Activated CD4-positive, alpha-beta T cell treated with anti-CD3 and anti-CD28 coated beads, Interleukin-2, amount 10 ng/mL, durations not matched to agents 24 days and 14 days (primary cell): ENCODE measurements at regions not wholly inside any gene's neighbourhood (a gene's known extent, or its start where the extent isn't known, plus 50 kb on each side); places are given as distances from the start of the nearest gene placed in this dataset.
"Not testable (repeated sequence)": the region's sequence is repeated elsewhere in the genome, so short reads cannot be mapped to it uniquely, and the experiment has no call there.

ENCODE experiments used
- DNase-seq: peaks from one replicate; pipeline ENCODE4 v3.0.0; 2022
- H3K27ac Mint-ChIP-seq: one replicate; pipeline ENCODE4 v1.8.0; 2022; ENCODE audit warnings: mild to moderate bottlenecking, mixed read lengths
- H3K27me3 Mint-ChIP-seq: one replicate; pipeline ENCODE4 v1.8.0; 2022; ENCODE audit warnings: mixed read lengths
- H3K36me3 Mint-ChIP-seq: one replicate; pipeline ENCODE4 v1.8.0; 2022; ENCODE audit warnings: low read depth, mild to moderate bottlenecking, mixed read lengths
- H3K4me1 Mint-ChIP-seq: one replicate; pipeline ENCODE4 v1.8.0; 2021; ENCODE audit warnings: mixed read lengths
- H3K4me3 Mint-ChIP-seq: one replicate; pipeline ENCODE4 v1.8.0; 2022; ENCODE audit warnings: mild to moderate bottlenecking, moderate library complexity, mixed read lengths
- H3K9me3 Mint-ChIP-seq: one replicate; pipeline ENCODE4 v1.8.0; 2021; ENCODE audit warnings: mixed read lengths
- intact Hi-C: fragments of 100-400 bp; cut with micrococcal nuclease; formaldehyde crosslinking; loops from one replicate; pipeline ENCODE4 v1.15.1; 2023

- intact Hi-C loops = no loop called here
- Mint-ChIP-seq H3K27ac (no peak overlapping the region), H3K4me3 (no peak overlapping the region), H3K27me3 (peaks cover 2% of the 10 kb centered on the region), H3K9me3 (no peaks in the 10 kb centered on the region), H3K36me3 (no peaks in the 10 kb centered on the region), H3K4me1 (no peaks in the 10 kb centered on the region)
- DNase-seq = no peak
These were observed 230.1 kb downstream of the ERMARD start for GRCh38 chr6:169981568-169981967.

DNA sequence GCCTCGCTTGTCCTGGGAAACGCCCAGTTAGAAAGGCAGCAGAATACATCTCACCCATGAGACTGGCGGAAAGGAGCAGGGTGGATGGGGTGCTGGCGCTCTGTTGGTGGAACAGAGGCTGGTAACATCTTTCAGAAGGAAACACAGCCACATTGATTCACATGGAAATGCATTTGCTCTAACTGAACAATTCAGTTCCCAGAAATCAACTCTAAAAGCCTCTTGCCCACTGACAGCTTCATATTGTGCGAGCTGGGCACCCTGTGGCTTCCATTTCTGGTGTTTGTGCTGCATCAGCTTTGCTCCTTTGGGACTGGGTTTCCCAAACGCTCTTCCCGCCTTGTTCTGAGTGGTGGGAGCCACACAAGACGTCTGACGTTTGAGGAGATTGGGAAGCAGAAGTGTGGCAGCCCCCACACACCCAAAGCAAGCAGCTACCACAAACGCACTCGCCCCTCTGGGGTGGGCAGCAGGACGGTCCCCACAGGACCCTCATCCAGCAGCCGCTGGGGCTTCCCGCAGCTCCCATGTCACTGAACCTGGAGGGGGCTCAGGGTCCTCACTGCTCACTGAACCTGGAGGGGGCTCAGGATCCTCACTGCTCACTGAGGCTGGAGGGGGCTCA, 229.5 kb downstream of the ERMARD start:
- intact Hi-C loops = no loop called here
- Mint-ChIP-seq H3K36me3 (no peaks in the 10 kb centered on the region), H3K9me3 (no peaks in the 10 kb centered on the region), H3K4me1 (no peaks in the 10 kb centered on the region), H3K27me3 (peaks cover 2% of the 10 kb centered on the region), H3K27ac (no peak overlapping the region), H3K4me3 (no peak overlapping the region)
- no peak for DNase-seq

- Mint-ChIP-seq H3K36me3 (no peaks in the 10 kb centered on the region), H3K27ac (no peak overlapping the region), H3K27me3 (peaks cover 2% of the 10 kb centered on the region), H3K9me3 (no peaks in the 10 kb centered on the region), H3K4me3 (no peak overlapping the region), H3K4me1 (no peaks in the 10 kb centered on the region)
- no peak for DNase-seq
- intact Hi-C loops = no loop called here
These were observed 228.5 kb downstream of the ERMARD start for GRCh38 chr6:169979873-169980432.

GRCh38 chr6:169978615-169979161, 227.3 kb downstream of the ERMARD start:
- intact Hi-C loops = no loop called here
- H3K27ac Mint-ChIP-seq = no peak overlapping the region
- no peaks in the 10 kb centered on the region for H3K4me1 Mint-ChIP-seq
- H3K36me3 Mint-ChIP-seq = no peaks in the 10 kb centered on the region
- DNase-seq = no peak
- H3K9me3 Mint-ChIP-seq = no peaks in the 10 kb centered on the region
- H3K4me3 Mint-ChIP-seq = no peak overlapping the region
- H3K27me3 Mint-ChIP-seq = peaks cover 2% of the 10 kb centered on the region

DNA sequence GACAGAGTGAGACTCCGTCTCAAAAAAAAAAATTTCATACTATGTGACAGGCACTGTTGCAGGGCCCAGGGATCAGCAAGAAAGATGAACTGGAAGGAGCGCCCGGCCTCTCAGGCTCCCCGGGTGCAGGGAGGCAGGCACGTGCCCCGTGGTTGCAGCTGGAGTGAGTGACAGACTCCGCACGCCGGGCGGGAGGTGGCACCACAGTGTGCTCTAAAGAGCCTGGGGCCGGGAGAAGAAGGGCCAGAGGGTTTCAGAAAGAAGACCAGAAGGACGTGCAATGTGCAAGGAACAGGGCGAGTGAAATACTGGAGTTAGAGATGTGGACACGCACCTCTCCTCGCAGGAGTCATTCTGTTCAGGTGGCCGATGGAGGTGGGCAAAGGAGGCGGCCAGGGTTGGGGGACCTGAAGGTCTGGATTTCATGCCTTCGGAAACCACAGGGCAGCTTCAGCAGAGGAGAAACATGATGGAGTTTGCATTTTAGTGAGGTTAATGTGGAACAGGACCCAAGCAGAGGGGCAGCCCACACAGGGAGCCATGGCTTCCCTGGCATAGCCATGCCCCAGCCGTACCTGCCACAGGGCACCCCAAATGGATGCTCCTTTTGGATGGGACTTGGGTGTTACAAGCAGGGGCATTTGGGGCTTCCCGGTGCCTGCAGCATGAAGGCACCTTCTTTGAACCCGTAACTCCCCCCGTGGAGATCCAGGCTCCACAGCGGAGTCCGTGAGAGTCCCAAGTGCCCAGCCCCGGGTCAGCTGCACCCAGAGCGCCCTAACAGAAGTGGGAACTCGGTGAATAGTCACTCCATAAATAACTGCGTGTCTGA, 226.2 kb downstream of the ERMARD start:
- Mint-ChIP-seq H3K4me3 (no peak overlapping the region), H3K36me3 (no peaks in the 10 kb centered on the region), H3K27me3 (peaks cover 2% of the 10 kb centered on the region), H3K27ac (no peak overlapping the region), H3K4me1 (no peaks in the 10 kb centered on the region), H3K9me3 (no peaks in the 10 kb centered on the region)
- intact Hi-C loops = no loop called here
- DNase-seq = no peak

DNA sequence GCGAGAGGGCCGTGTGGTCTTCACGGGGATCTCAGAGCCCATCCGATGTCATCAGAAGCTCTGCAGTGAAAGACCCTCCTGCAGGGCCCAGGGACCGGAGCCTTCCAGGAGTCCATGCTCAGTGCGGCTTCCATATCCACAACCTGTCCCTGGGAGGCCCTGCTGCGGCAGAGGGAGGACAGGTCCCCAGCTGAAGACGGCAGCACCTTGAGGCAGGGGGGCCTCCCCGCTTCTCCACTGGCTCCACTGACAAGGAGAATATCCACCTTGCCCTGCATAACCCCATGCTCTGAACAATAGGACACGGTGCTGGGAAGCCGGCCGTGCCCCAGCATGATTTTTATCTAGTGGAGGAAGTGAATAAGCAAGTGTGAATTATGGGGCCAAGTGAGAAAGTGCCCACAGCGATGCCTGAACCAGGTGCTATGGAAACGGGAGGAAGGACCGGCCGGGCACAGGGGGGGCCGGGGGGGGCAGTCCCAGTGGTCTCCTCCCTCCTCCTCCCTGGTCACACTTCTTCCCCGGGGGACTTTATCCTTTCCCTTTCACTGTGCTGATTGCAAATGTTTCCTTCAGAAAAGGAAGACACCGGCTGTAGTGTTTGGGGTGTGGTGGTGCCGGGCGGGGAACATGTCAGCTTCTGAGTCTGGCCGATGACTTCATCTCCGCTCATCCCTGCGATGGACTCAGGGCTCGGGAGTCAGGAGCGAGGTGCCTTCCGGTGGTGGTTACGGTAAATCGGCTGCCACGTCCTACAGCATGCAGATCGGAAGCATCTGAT, 225.1 kb downstream of the ERMARD start:
- H3K9me3 Mint-ChIP-seq = no peaks in the 10 kb centered on the region
- H3K36me3 Mint-ChIP-seq = no peaks in the 10 kb centered on the region

GRCh38 chr6:169975701-169976100, 224.3 kb downstream of the ERMARD start:
- intact Hi-C loops = no loop called here
- Mint-ChIP-seq H3K27me3 (peaks cover 2% of the 10 kb centered on the region), H3K36me3 (no peaks in the 10 kb centered on the region), H3K4me3 (no peak overlapping the region), H3K27ac (no peak overlapping the region), H3K4me1 (no peaks in the 10 kb centered on the region), H3K9me3 (no peaks in the 10 kb centered on the region)
- DNase-seq = no peak

More for the DNA sequence above, 225.1 kb downstream of the ERMARD start:
- Mint-ChIP-seq H3K4me3 (no peak overlapping the region), H3K4me1 (no peaks in the 10 kb centered on the region), H3K27me3 (peaks cover 2% of the 10 kb centered on the region), H3K27ac (no peak overlapping the region)
- no peak for DNase-seq
- intact Hi-C loops = no loop called here

- intact Hi-C loops = no loop called here
- Mint-ChIP-seq H3K4me1 (no peaks in the 10 kb centered on the region), H3K27ac (no peak overlapping the region), H3K27me3 (peaks cover 2% of the 10 kb centered on the region), H3K9me3 (no peaks in the 10 kb centered on the region), H3K4me3 (no peak overlapping the region), H3K36me3 (no peaks in the 10 kb centered on the region)
- no peak for DNase-seq
These were observed 223.9 kb downstream of the ERMARD start for GRCh38 chr6:169975286-169975685.

- DNase-seq = no peak
- intact Hi-C loops = no loop called here
- H3K27ac Mint-ChIP-seq = no peak overlapping the region
These were observed 223.2 kb downstream of the ERMARD start for GRCh38 chr6:169974663-169975062.

DNA sequence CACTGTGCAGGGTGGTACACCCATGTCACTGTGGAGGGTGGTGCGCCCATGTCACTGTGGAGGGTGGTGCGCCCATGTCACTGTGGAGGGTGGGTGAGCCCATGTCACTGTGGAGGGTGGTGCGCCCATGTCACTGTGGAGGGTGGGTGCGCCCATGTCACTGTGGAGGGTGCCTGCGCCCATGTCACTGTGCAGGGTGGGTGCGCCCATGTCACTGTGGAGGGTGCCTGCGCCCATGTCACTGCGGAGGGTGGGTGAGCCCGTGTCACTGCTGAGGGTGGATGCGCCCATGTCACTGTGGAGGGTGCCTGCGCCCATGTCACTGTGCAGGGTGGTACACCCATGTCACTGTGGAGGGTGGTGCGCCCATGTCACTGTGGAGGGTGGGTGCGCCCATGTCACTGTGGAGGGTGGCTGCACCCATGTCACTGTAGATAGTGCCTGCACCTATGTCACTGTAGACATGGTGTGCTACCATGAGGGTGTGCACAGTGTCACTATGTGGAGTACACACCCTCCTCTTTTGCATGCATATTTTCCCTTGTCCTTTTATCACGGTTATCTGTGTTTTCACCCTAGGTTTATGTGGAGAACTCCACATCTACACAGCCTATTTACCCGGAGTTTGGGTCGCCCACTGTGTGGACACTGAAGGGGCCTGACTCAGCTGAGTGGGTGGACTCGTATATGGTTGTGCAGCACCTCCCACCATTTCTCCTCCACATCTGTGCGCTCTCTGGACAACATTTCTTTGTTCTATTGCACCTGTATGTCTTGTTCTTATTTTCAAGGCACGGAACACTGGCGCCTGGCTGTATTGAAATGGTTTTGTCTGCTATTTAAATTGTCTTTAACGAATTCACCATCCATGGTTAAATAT, 222.4 kb downstream of the ERMARD start:
- H3K36me3 Mint-ChIP-seq, DNase-seq, H3K9me3 Mint-ChIP-seq, H3K27ac Mint-ChIP-seq, intact Hi-C loops, H3K4me3 Mint-ChIP-seq, H3K27me3 Mint-ChIP-seq, H3K4me1 Mint-ChIP-seq: not testable (repeated sequence)

More at GRCh38 chr6:169974663-169975062, 223.2 kb downstream of the ERMARD start:
- H3K27me3 Mint-ChIP-seq = peaks cover 2% of the 10 kb centered on the region
- H3K36me3 Mint-ChIP-seq = no peaks in the 10 kb centered on the region
- H3K4me1 Mint-ChIP-seq = no peaks in the 10 kb centered on the region
- H3K9me3 Mint-ChIP-seq = no peaks in the 10 kb centered on the region
- no peak overlapping the region for H3K4me3 Mint-ChIP-seq

DNA sequence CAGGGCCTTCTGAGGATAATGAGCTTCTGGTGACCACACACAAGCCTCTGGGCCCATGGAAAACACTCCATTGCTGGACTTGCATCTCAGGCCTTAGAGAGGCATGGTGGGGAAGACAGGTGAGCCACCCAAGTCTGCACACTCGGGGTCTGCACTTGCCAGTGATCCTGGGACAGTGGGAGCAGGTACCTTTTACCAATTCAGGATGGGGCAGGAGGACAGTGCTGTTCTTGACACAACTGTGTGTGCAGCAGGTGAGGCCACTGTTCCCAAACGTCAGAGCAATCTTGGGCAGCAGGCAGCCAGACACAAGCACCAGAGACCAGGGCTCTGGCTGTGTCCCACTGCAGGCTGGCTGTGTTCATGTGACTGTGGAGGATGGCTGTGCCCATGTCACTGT, 221.3 kb downstream of the ERMARD start:
- Mint-ChIP-seq H3K4me3 (no peak overlapping the region), H3K27me3 (peaks cover 2% of the 10 kb centered on the region), H3K4me1 (no peaks in the 10 kb centered on the region), H3K27ac (no peak overlapping the region), H3K36me3 (no peaks in the 10 kb centered on the region), H3K9me3 (no peaks in the 10 kb centered on the region)
- intact Hi-C loops = no loop called here
- no peak for DNase-seq

- Mint-ChIP-seq H3K27ac (no peak overlapping the region), H3K9me3 (no peaks in the 10 kb centered on the region), H3K4me1 (no peaks in the 10 kb centered on the region), H3K27me3 (peaks cover 2% of the 10 kb centered on the region), H3K36me3 (no peaks in the 10 kb centered on the region), H3K4me3 (no peak overlapping the region)
- intact Hi-C loops = no loop called here
- DNase-seq = no peak
These were observed 220.8 kb downstream of the ERMARD start for GRCh38 chr6:169972101-169972651.
